ENCODE measurements at regions not wholly inside any gene's neighbourhood (a gene's known extent, or its start where the extent isn't known, plus 50 kb on each side); places are given as distances from the start of the nearest gene placed in this dataset.

- no peak for TF ChIP-seq CTCF (IDR thresholded peaks at IDR 0.05)
- no peak for TF ChIP-seq POLR2A (IDR thresholded peaks at IDR 0.05)
- TF ChIP-seq POLR2AphosphoS5 (IDR thresholded peaks at IDR 0.05) = no peak
- no peak for TF ChIP-seq EP300 (IDR thresholded peaks at IDR 0.05; ENCODE audit: low read depth)
These were observed 148.9 kb upstream of the SMIM30 start for GRCh38 chr7:113267271-113267670.

Data from transverse colon (tissue), 4 donors.